HG02798 (cell line): ENCODE measurements at regions not wholly inside any gene's neighbourhood (a gene's known extent, or its start where the extent isn't known, plus 50 kb on each side); places are given as distances from the start of the nearest gene placed in this dataset.
A peak's percentile ranks its signal among the peaks of the same experiment; 100 is the strongest.

Source experiments
- ATAC-seq: cut with Tn5 transposase; IDR thresholded peaks from one replicate; pipeline ENCODE4 v1.9.1; 2021; ENCODE audit warnings: mild to moderate bottlenecking; ENCODE audit not compliant: unreplicated experiment, poor library complexity

- ATAC-seq: no peak
These were observed 624.3 kb upstream of the BRINP3 start for GRCh38 chr1:191101960-191102359.

GRCh38 chr1:191125950-191126349, 648.3 kb upstream of the BRINP3 start:
- no peak for ATAC-seq

- no peak for ATAC-seq
These were observed 657.1 kb upstream of the BRINP3 start for GRCh38 chr1:191134796-191135195.

- ATAC-seq: no peak
These were observed 662.4 kb upstream of the BRINP3 start for GRCh38 chr1:191140038-191140437.

GRCh38 chr1:191142748-191143147, 665.1 kb upstream of the BRINP3 start:
- ATAC-seq: no peak

- no peak for ATAC-seq
These were observed 668.2 kb upstream of the BRINP3 start for GRCh38 chr1:191145834-191146233.

GRCh38 chr1:191151321-191151807, 673.7 kb upstream of the BRINP3 start:
- no peak for ATAC-seq

GRCh38 chr1:191152776-191153175, 675.1 kb upstream of the BRINP3 start:
- ATAC-seq: no peak

GRCh38 chr1:191155178-191155577, 677.5 kb upstream of the BRINP3 start:
- ATAC-seq: no peak

- ATAC-seq: no peak
These were observed 683.2 kb upstream of the BRINP3 start for GRCh38 chr1:191160837-191161236.

- no peak for ATAC-seq
These were observed 685.1 kb upstream of the BRINP3 start for GRCh38 chr1:191162762-191163161.

GRCh38 chr1:191163621-191164020, 686.0 kb upstream of the BRINP3 start:
- ATAC-seq: no peak

- peak; percentile 99 for ATAC-seq
These were observed 696.6 kb upstream of the BRINP3 start for GRCh38 chr1:191174298-191174697.

GRCh38 chr1:191176131-191176530, 698.5 kb upstream of the BRINP3 start:
- no peak for ATAC-seq

GRCh38 chr1:191206513-191207207, 729.0 kb upstream of the BRINP3 start:
- ATAC-seq: no peak

- no peak for ATAC-seq
These were observed 744.5 kb upstream of the BRINP3 start for GRCh38 chr1:191222206-191222605.

- no peak for ATAC-seq
These were observed 763.3 kb upstream of the BRINP3 start for GRCh38 chr1:191240925-191241324.

- ATAC-seq: no peak
These were observed 777.8 kb upstream of the BRINP3 start for GRCh38 chr1:191255354-191256054.

GRCh38 chr1:191256917-191257316, 779.3 kb upstream of the BRINP3 start:
- no peak for ATAC-seq

- no peak for ATAC-seq
These were observed 782.4 kb upstream of the BRINP3 start for GRCh38 chr1:191260056-191260455.

- no peak for ATAC-seq
These were observed 783.4 kb upstream of the BRINP3 start for GRCh38 chr1:191261111-191261510.

- no peak for ATAC-seq
These were observed 801.7 kb upstream of the BRINP3 start for GRCh38 chr1:191279266-191279800.
